ENCODE measurements at regions not wholly inside any gene's neighbourhood (a gene's known extent, or its start where the extent isn't known, plus 50 kb on each side); places are given as distances from the start of the nearest gene placed in this dataset.

DNA sequence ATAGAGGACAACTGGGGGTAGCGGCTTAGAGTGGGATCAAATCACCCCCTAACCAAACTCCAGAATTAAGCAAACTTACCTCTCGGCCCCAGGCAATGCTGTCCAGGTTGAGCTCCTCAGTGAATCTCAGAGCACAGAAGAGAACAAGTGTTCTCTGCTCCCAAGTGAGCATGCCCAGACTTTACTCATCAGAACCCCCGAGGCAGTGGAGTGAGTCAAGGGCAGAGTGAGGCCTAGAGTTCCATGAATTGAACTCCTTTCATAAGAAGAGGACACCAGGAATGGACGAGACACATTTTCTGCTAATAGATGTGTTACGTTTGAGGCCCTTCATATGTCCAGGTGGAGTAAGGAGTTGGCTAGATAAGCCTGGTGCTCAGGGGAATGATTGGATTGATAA lies 134.0 kb upstream of the DTNBP1 start:
- no peak for DNase-seq

DNA sequence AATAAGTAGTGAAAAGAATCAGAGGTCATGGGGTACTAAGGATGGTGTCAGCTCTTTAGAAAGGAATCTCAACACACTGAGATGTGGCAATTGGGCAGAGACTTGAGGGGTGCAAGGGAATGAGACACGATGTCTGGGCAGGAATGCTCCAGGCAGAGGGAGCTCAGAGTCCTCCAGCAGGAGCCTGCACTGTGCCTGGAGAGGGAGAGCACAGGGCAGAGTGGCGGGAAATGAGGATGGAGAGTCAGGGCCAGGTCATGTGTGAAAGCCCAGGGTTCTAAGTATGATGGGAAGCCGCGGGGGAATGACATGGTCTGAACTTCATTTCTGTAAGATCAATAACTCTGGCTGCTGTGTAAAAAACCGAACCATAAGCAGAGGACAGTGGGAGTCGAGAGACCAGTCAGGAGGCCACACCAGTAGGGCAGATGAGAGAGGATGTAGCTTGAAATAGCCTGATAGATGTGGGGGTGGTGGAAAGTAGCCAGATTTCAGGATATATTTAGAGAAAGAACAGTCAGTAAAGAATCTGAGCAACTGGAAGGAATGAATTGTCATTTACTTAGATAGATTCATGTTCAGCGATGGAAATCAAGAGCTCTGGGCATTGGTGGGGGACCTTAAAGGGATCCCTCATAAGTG lies 133.4 kb upstream of the DTNBP1 start:
- no peak for DNase-seq

DNA sequence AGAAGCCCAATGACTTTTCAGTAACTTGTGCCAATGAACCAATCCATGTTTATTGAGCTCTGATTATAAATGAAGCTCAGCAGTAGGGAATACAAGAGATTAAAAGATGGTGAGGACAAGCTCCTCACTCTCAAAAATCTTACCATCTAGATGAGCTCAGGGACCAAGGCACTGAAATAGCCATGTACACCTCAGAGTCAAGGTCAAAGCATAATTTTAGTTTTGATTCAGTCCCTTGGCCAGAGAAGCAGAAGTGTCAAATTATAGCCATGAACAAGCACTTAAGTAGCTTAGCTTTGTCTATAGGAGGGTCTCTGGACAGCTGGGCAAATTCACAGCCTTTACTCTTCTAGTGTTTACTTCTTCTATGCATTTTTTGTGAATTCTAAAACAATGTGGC lies 131.0 kb upstream of the DTNBP1 start:
- no peak for DNase-seq

DNA sequence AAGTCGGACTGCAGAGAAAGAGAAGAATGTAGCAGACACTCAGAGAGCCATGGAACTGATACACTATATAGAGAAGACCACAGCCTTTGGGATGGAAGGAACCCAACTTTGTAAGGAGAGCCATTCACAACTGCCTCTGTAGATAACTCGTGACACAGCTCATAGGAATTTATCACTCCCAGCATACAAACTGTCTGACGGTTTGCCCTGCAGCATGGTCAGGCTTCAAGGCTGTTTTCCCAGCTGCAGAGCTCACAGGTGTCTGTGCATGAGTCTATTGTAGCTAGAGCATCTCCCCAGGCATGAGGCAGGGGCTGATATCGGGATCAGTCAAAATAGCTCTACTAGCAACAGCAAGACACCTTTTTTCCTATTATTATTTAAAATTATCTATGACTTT lies 130.5 kb upstream of the DTNBP1 start:
- no peak for DNase-seq

DNA sequence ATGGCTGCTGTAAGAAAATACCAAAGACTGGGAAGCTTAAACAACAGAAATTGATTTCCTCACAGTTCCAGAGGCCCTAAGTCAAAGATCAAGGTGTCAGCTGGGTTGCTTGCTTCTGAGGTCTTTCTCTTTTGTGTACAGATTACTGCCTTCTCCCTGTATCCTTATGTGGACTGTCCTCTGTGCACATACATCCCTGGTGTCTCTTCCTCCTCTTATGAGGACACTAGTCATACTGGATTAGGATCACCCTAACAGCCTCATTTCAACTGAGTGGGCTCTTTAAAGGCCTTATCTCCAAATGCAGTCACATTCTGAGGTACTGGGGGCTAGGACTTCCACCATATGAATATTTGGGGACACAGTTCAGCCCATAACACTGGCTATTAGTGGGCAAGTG lies 130.0 kb upstream of the DTNBP1 start:
- DNase-seq, result no peak

DNA sequence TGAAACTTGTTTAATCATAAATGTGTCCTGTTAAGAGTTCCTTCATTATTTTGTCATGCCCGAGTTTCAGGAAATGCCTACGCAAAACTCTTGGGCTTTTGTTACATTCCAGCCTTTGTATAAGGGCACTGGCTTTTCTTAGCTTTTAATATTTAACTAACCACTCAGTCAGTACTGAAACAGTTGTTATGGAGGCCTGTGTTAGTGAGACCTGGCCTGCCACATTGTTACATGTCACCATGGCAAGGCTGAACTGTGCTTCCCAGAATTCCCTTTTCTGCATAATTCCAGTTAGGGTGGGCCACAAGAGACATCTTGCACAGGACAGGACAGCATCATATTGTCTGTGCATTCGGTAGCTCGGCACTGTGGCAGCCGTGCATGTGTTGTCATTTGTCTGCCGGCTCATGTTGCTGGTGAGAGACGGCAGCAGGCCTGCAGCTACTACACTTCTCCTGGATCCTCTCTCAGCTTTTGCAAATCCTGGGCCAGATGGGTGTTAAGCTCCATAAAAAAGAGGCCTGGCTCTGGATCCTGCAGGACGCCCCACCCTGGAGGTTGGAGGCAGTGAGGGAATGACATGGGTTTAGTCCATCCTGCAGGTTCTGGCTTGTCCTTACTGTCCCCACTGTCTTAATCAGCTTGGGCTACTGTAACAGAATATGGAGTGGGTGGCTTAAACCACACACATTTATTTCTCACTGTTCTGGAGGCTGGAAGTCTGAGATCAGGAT lies 128.8 kb upstream of the DTNBP1 start:
- no peak for DNase-seq

DNA sequence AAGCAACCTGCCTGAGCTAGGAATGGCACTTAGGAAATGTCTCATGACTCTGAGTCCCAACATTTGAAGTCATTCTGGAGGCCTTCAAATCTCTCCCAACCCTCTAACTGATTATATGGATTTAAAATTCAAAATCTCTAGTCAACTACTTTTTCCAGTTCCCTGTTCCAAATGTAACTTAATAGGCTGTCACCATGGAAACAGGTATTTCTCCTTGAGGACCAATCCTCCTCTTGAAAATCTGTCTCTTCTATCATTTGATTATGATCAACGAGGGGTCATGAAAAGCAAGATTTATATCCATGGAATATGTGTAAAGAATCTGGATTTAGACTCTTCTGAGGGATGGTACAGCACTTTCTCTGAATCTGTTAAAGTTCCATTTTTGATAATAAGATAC lies 127.3 kb upstream of the DTNBP1 start:
- DNase-seq, result no peak

DNA sequence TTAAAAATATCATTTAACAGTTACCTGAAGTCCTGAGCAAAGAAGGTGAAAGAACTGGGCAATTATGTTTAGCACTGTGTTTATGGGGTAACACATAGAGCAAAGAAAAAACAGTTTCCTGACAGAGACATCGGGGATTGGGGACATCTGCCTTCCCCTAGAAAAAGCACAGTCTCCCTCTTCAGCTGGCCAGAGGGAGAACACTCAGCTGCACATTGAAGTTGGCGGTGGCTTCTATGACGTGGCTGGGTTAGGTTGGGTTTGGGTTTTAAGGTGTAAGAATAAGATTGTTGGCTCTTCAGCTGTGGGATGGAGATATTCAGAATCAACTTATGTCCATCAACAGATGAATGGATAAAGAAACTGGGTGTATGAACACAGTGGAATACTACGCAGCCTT lies 124.0 kb upstream of the DTNBP1 start:
- DNase-seq, result no peak

DNA sequence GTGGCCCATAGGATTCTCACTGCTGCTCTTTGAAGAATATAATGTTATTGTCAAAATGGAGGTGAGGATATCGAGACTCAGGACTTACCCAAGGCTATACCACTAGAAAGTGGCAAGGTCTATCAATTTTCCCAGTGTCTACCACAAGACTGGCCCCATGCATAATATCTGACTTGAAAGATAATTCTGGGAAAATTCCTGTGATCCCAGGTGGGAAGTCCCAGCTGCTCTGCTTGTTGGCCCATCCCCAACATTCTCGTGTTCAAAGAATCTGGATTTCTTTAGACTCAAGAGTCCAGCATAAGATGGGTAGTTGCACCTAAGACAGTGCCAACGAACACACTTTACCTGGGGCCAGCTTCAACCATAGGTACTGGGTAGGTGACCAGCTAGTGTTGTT lies 120.7 kb upstream of the DTNBP1 start:
- DNase-seq, result no peak

DNA sequence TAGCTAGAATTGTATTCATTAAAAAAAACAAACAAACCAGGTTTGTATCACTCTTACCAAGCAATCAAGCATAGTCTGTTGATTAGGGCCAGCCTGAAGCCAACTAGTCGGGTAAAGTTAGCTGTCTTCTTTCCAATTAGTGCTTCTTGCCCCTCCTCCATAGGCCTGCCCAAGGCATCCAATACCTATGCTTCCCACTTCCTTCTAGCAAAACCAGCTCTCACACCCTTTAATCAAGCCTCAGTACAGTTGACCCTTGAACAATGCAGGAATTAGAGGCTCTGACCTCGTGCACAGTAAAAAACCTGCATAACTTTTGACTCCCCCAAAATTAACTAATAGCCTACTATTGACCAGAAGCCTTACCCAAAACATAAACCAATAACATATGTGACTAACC lies 119.1 kb upstream of the DTNBP1 start:
- DNase-seq, result no peak

DNA sequence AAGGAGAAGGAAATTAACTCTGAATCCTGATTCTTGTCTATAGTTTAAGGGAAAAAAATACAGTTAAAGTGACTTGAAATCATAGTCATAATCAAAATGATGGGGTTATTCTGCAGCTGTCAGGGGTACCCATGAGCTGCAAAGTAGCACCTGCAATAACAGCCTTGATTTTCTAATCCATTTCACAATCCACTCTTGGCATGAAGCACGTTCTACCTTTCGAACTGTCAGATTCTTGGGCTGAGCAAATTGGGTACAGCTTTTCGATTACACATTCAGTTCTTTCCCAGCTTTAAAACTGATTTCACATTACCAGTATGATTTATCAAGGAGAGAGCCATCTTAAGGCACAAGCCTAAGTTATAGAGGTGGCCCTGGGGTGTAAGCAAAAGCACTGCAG lies 118.5 kb upstream of the DTNBP1 start:
- DNase-seq, result no peak

DNA sequence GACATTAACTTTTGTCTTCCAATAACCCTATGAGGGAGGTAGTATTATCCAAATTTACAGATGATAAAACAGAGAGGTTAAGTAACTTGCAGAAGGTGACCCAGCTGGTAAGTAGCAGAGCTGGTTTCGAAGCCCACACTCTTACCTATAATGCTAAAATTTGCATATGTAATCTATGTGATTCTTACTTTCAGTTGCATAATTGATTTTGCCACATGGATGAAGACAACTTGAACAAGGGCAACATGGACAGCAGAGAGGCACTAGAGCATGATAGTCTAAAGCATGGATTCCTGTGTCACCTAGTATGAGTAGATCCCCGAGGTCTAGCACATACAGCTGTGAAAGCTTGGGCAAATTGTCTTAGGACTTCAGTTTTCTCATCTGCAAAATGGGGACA lies 117.6 kb upstream of the DTNBP1 start:
- DNase-seq, result no peak

DNA sequence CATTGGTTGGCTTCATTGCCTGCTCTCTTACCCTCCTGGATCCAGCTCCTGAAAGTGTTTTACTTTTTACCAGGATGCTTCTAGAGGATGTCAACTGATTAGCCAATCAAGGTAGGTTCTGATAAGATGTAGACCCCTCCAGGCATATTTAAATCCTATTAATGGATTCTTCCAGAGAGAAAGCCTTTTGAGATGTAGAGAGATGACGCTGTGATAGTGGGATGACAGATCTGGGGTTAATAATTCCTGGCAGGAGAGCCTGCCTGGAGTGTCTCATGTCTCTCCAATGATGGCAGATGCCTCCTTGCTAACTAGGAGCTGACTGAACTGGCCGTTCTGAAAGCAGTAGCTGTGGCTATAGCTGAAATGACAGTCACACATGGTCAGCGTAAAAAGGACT lies 116.9 kb upstream of the DTNBP1 start:
- no peak for DNase-seq

DNA sequence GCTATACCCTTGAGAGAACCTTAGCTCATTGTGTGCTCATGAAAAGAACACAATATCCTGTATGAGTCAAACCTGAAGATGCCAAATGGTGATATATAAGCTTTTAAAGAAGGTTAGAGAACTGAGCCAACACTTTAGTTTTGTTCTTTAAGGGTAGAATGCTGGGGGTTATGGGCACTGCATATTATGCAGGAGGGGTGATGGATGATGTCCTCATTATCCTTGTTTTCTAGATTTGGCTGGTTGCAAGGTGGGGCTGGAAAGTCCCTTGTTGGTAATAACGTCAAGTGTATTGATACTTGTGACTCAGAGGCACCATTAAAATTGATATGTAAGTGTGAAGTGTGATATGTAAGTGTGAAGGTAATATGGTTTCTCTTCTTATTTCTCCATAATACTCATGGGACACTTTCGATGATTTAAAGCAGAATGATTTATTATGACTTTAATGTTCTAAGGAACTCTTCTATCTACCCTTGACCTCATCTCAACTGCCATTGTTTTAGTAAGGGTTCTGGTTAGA lies 113.7 kb upstream of the DTNBP1 start:
- DNase-seq, result peak; percentile 14 to 31

DNA sequence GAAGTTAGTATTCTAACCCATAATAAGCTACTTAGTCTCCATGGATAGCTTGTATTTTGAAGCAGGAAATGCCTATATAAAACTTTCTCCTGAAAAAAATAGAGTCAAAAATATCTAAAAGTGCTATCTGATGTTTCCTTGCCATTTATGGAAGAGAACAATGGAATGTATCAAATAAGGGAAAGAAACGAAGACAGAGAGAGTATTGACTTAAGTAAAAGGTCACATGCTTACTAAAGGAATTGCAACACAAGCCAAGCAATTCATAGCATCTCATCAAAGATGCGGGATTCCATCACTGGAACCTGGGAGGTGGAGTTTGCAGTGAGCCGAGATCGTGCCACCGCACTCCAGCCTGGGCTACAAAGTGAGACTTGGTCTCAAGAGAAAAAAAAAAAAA lies 112.9 kb upstream of the DTNBP1 start:
- no peak for DNase-seq

DNA sequence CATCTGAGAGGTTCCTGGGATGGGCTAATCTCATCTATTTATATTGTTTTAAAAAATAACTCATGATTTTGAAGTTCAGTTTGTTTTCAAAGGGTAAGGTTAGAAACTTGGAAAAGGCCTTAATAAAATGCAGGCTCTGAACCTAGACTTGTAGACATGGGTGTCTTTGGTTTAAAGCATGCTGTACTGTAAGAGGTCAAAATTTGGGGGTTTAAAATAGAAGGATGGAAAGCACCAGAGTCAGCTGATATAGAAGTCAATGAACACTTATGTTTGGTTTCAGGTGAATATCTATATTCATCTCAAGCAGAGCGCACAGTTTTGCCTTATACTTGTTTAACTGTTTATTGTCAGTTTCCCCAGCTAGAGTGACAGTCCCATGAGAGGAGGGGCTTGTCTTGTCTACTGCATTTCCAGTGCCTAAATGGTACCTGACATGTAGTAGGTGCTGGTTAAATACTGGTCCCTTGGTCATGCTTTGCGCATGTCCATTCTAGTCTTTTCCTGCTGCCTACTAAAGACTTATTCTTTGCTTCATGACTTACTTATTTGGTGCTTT lies 112.3 kb upstream of the DTNBP1 start:
- no peak for DNase-seq

DNA sequence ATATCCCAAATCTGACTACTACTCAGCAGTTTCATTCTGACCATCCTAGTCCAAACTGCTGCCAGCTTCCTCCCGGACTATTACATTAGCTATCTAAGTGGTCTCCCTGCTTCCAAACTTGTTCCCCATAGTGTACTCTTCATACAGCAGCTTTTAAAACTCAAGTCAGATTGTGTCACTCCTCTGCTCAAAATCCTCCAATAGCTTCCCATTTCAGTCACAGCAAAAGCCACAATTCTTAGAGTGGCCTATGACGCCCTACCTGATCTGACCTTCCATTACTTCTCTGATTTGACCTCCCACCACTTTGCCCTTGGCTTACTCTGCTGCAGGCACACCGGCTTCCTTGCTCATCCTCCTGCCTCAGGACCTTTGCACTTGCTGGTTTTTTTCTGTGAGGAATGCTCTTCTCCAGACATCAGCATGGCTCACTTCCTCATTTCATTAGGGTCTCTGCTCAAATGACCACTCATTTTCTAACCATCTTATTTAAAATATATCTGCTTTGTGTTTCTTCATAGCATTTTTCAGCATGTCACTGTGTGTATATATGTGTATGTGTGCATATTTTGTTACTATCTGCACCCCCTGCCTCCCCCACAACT lies 111.1 kb upstream of the DTNBP1 start:
- DNase-seq, result no peak

DNA sequence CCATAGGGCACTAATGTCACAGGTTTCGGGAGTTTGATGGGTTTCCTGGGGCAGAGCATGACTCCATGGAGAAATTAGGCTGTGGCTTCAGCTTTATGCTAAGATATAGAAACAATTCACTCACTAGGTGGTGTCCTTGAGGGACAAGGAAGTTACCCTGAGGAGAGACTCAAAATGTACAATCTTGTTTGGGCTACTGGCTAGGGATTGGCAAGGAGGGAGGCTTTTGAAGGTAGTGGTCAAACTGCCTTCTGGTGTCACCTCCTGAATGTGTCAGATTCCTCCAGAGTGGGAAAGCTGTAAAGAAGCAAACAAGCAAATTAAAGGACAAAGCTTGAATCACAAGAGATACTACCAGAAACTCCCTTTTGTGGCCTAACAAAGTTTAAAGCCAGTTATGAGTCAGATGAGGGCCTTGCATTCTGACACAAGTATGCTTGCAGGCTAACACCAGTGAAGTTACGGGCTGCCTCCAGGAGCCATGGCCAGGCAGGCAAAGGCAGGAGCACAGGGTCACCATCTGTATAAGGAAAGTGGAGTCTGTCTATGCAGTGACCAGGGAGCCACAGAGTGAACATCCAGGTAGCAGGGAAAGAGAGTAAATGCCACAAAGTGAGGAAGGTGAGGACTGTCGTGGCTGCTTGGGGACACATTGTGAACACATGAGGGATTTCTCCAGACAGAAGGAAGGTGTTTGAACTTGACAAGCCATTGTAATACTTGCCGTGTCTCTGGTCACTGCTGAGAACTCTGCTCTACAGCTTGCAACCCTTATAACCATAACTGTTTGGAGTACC lies 107.7 kb upstream of the DTNBP1 start:
- no peak for DNase-seq

DNA sequence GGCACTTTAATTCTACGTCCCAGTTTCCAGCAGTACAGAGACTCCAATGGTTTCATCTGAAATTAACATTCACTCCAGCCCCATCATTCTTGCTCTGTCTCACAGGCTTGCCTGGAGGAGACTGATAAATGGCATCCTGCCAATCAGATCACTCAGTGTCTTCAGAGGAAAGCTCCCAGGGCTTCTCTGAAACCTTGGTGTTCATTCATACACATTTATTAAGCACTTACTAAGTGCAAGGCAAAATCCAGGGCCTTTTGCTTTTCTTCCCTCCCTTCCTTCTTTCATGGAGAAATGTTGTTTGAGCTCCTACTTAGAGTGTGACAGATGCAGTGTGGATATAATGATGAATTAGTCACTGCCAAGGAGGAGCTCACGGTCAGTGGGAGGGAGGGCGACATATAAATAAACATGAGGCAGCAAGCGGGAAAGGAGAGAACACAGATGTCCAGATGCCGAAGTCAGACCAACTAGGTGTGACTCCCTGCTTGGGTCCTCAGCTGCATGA lies 106.7 kb upstream of the DTNBP1 start:
- no peak for DNase-seq

DNA sequence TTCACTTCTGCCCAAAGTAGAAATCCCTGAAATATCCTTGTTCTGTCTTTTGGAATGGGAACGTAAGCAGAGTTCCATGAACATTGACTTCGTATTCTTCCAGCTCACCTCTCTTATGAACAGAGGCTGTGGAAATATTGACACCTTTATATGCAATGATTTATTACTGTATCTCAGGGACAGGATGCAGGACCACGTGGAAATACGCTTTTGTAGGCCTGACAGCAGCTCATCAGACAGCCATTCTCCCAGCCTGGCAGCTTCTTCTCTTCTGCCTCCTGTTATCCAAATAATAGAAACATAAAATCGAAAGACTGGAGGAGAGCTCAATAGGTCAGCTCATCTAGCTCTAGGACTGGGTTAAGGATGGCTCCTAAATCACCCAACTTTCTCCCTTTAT lies 106.2 kb upstream of the DTNBP1 start:
- DNase-seq, result no peak

DNA sequence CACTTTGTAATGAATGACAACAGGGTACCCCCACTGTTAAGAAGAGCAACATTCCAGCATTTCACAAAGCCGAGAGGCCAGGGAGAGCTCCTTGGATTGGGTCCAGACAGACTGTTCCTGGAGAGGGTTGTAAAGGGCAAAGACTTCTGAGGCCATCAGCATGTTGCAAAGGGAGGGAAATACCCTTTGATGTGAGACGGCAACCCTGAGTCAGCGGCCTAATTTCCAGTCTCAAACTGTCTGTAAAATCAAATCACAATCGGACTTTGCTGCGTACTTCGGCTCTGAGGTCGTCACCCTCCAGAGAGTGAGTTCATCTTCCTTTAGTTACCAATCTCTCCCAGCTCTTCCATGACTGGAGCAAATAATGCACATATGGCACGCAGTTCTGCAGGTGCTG lies 101.0 kb upstream of the DTNBP1 start:
- no peak for DNase-seq

DNA sequence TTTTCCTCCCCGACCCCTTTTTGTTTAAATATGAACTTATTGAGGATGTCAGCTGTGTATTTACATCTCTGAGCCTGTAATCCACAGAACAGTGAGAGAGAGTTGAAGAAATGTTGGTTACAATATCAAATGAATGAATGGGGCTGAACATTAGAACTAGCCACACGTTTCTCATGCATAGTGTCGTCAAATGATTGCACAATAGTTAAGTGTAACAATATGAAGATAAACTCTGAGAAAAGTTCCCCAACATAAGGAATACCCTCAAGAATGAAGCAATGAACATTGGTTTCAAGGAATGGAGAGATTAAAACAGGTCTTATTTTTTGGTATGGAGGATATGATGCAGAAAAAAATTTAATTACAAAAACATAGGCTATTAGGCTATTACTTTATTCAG lies 100.5 kb upstream of the DTNBP1 start:
- no peak for DNase-seq

DNA sequence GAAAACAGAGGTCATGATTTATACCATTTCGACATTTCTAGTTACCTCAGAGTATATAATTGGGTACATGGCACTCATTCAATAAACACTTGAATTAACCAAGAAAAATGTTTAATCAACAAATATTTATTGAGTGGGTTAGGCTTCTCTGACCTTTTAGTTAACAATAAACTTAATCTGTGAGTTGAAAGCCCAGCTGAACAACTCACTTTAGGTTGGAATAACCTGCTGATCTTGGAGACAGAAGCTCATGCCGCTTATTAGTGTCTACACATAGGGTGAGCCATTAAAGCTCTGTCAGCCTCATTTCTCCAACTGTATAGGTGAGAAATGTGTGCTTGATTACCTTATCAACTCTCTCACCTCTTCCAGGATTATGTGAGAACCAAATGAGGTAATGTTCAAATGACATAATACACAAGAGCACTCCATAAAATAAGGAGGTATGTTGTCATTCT lies 98.2 kb upstream of the DTNBP1 start:
- DNase-seq, result no peak

Data from stimulated activated CD4-positive, alpha-beta T cell treated with anti-CD3 and anti-CD28 coated beads, Interleukin-2, amount 100 ng/mL, for 48 hours (primary cell).